ENCODE measurements at regions not wholly inside any gene's neighbourhood (a gene's known extent, or its start where the extent isn't known, plus 50 kb on each side); places are given as distances from the start of the nearest gene placed in this dataset.

DNA sequence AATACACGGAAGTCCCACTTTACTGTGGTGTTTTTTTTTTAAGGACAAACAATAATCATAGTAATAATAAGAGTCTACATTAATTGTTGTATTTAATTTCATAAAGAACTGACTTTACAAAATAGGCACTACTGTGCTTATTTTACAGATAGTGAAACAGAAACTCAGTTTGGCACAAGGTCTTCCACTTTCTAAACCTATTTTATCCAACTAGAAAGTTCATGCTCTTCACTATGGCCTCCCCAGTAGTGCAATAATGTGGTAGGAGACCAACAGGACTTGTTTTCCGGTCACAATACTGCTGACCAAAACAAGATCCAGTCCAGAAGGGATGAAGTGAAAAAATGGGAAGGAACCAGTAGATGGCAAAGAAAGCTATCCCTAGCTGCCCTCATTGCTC lies 531.6 kb downstream of the CAAP1 start:
- CTCF ChIA-PET = interaction anchor here (0.5 kb wide), 1 partner anchor 495 kb away, joined by 3 read pairs; no protein-coding TSS in a partner anchor
- POLR2A ChIA-PET = no interaction called here
- no peak for TF ChIP-seq FEZF1 (tag by site-specific recombination; IDR thresholded peaks at IDR 0.05)
- no peak for TF ChIP-seq ZNF132 (tag by site-specific recombination; IDR thresholded peaks at IDR 0.05; ENCODE audit: borderline replicate concordance)
- no peak for TF ChIP-seq ZNF580 (tag by site-specific recombination; IDR thresholded peaks at IDR 0.05)
- no peak for TF ChIP-seq ZNF658 (tag by site-specific recombination; IDR thresholded peaks at IDR 0.05)
- no peak for TF ChIP-seq ZNF518A (tag by site-specific recombination; conservative IDR thresholded peaks at IDR 0.05; ENCODE audit: low read depth)
- TF ChIP-seq ZNF239 (tag by site-specific recombination; IDR thresholded peaks at IDR 0.05) = no peak
- no peak for TF ChIP-seq ZBTB20 (tag by site-specific recombination; IDR thresholded peaks at IDR 0.05)
- TF ChIP-seq ZNF140 (tag by site-specific recombination; IDR thresholded peaks at IDR 0.05) = no peak
- no peak for TF ChIP-seq ZNF19 (tag by site-specific recombination; IDR thresholded peaks at IDR 0.05; ENCODE audit: low read depth)
- no peak for TF ChIP-seq ZNF133 (tag by site-specific recombination; IDR thresholded peaks at IDR 0.05)
- TF ChIP-seq ZNF16 (tag by site-specific recombination; IDR thresholded peaks at IDR 0.05; ENCODE audit: low read depth) = no peak
- no peak for TF ChIP-seq BCL11B (tag by site-specific recombination; IDR thresholded peaks at IDR 0.05; ENCODE audit: low read depth)
- TF ChIP-seq CTCF (tag by site-specific recombination; IDR thresholded peaks at IDR 0.05) = no peak
- no peak for TF ChIP-seq ZEB2 (tag by site-specific recombination; IDR thresholded peaks at IDR 0.05)
- no peak for TF ChIP-seq ZNF549 (tag by site-specific recombination; IDR thresholded peaks at IDR 0.05)
- Histone ChIP-seq H3K4me3 (ENCODE audit: low read depth, low read length) (no peak overlapping the region), H3K4me1 (ENCODE audit: control insufficient read depth, insufficient read depth, low read length) (no peaks in the 10 kb centered on the region), H3K9me3 (ENCODE audit: control insufficient read depth, insufficient read depth, low read depth, low read length) (no peaks in the 10 kb centered on the region), H3K36me3 (ENCODE audit: control insufficient read depth in 2 of 2, insufficient read depth in 1 of 2, low read length in 2 of 2) (no peaks in the 10 kb centered on the region), H3K27ac (ENCODE audit: extremely low read depth, low read depth, low read length) (no peak overlapping the region)

- no peaks in the 10 kb centered on the region for H3K36me3 ChIP-seq (ENCODE audit: control insufficient read depth in 2 of 2, insufficient read depth in 1 of 2, low read length in 2 of 2)
- ChIA-PET CTCF (no interaction called here), POLR2A (no interaction called here)
- no peak overlapping the region for H3K4me3 ChIP-seq (ENCODE audit: low read depth, low read length)
- TF ChIP-seq REST (tag by site-specific recombination; IDR thresholded peaks at IDR 0.05) (no peak), ZNF146 (tag by site-specific recombination; IDR thresholded peaks at IDR 0.05) (no peak), ZNF16 (tag by site-specific recombination; IDR thresholded peaks at IDR 0.05; ENCODE audit: low read depth) (no peak), ZNF211 (tag by site-specific recombination; IDR thresholded peaks at IDR 0.05; ENCODE audit: low read depth) (no peak), ZEB2 (tag by site-specific recombination; IDR thresholded peaks at IDR 0.05) (no peak), ZBTB21 (tag by site-specific recombination; IDR thresholded peaks at IDR 0.05) (no peak), ZNF248 (tag by site-specific recombination; IDR thresholded peaks at IDR 0.05) (no peak), ZSCAN23 (tag by site-specific recombination; IDR thresholded peaks at IDR 0.05) (no peak), ZNF624 (tag by site-specific recombination; IDR thresholded peaks at IDR 0.05) (no peak), CTCF (tag by site-specific recombination; IDR thresholded peaks at IDR 0.05) (no peak), OVOL3 (tag by site-specific recombination; IDR thresholded peaks at IDR 0.05) (no peak), ZNF155 (tag by site-specific recombination; IDR thresholded peaks at IDR 0.05) (no peak)
- H3K27ac ChIP-seq (ENCODE audit: extremely low read depth, low read depth, low read length) = no peak overlapping the region
- no peaks in the 10 kb centered on the region for H3K4me1 ChIP-seq (ENCODE audit: control insufficient read depth, insufficient read depth, low read length)
- no peaks in the 10 kb centered on the region for H3K9me3 ChIP-seq (ENCODE audit: control insufficient read depth, insufficient read depth, low read depth, low read length)
Measured at GRCh38 chr9:26358836-26359235, 533.8 kb downstream of the CAAP1 start.

All from HEK293 (cell line).